Breast epithelium (tissue), 4 donors: ENCODE measurements at regions not wholly inside any gene's neighbourhood (a gene's known extent, or its start where the extent isn't known, plus 50 kb on each side); places are given as distances from the start of the nearest gene placed in this dataset.

Source experiments
- DNase-seq, 2 donors: peaks; one replicate each; pipeline ENCODE4 v3.0.0-alpha.2; 2019; ENCODE audit warnings: low spot score in 2 of 2
- H3K27ac ChIP-seq, 2 donors: fragments of 200-600 bp; sonication (generic) in 1 of 2; one replicate each; pipeline ENCODE4 v1.5.1; 2016 to 2019; ENCODE audit warnings: mild to moderate bottlenecking in 1 of 2
- H3K27me3 ChIP-seq, 2 donors: fragments of 200-600 bp; sonication (generic) in 1 of 2; one replicate each; pipeline versions ENCODE4 v1.5.1 to v1.6.0; 2017 to 2019; ENCODE audit warnings: control low read depth in 1 of 2, mild to moderate bottlenecking in 1 of 2
- H3K36me3 ChIP-seq: fragments of 200-600 bp; one replicate; pipeline ENCODE4 v1.5.1; 2019
- H3K4me1 ChIP-seq, 2 donors: fragments of 200-600 bp; sonication (generic); one replicate each; pipeline ENCODE4 v1.5.1; 2016 to 2019; ENCODE audit warnings: control low read depth in 1 of 2
- H3K4me3 ChIP-seq, 3 donors: fragments of 200-600 bp; sonication (generic); 1 replicate in 2 of 3; 2 replicates in 1 of 3; pipeline ENCODE4 v1.5.1; 2016 to 2019; ENCODE audit warnings: mild to moderate bottlenecking in 3 of 3, moderate library complexity in 2 of 3
- H3K9me3 ChIP-seq, 2 donors: fragments of 200-600 bp; sonication (generic) in 1 of 2; one replicate each; pipeline ENCODE4 v1.5.1; 2016 to 2019; ENCODE audit warnings: control low read depth in 1 of 2
- CTCF ChIP-seq, 3 donors: fragments of 450-650 bp; IDR thresholded peaks; one replicate each; pipeline ENCODE4 v1.5.1; 2016 to 2017; ENCODE audit warnings: antibody characterized with exemption in 3 of 3, mild to moderate bottlenecking in 3 of 3, moderate library complexity in 3 of 3
- POLR2A ChIP-seq: fragments of 450-650 bp; IDR thresholded peaks from one replicate; pipeline ENCODE4 v1.6.1; 2016; ENCODE audit warnings: antibody characterized with exemption, mild to moderate bottlenecking, moderate library complexity
- POLR2AphosphoS5 ChIP-seq, 3 donors: sonication (generic); formaldehyde crosslinking; IDR thresholded peaks; one replicate each; pipeline ENCODE4 v1.6.1; 2017; ENCODE audit warnings: antibody characterized with exemption in 3 of 3
- intact Hi-C: fragments of 100-400 bp; cut with DNase I; formaldehyde crosslinking; loops from one replicate; pipeline ENCODE4 v1.15.1; 2023; ENCODE audit warnings: low total_unique reads

DNA sequence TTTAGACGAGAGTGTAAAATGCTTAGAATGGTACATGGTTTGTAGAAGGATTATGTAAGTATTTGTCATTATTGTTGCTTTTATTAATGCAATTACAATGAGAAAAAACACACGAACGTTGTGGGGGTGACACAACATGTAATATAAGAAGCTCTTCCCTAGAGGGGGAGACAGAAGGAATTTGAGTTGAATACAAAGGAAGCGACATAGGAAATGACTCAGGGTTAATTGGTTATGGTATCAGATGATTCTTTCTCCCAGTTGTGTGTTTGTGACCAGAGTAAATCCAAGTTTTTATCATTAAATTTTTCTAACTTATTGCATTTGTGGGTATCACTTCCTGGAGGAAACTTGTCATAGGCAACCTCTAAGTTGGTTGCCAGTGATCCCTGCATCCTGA lies 625.6 kb upstream of the CDH2 start:
- no peaks in the 10 kb centered on the region for H3K9me3 ChIP-seq
- no peak for TF ChIP-seq POLR2AphosphoS5 (IDR thresholded peaks at IDR 0.05)
- no peak overlapping the region for H3K27ac ChIP-seq
- H3K4me3 ChIP-seq: no peak overlapping the region
- no peaks in the 10 kb centered on the region for H3K4me1 ChIP-seq
- intact Hi-C loops: no loop called here
- H3K36me3 ChIP-seq: no peaks in the 10 kb centered on the region
- H3K27me3 ChIP-seq: no peaks in the 10 kb centered on the region
- no peak for DNase-seq

- intact Hi-C loops: no loop called here
- TF ChIP-seq CTCF (IDR thresholded peaks at IDR 0.05): no peak
- TF ChIP-seq POLR2A: no peak
- TF ChIP-seq POLR2AphosphoS5 (IDR thresholded peaks at IDR 0.05): no peak
- H3K9me3 ChIP-seq: no peaks in the 10 kb centered on the region
Measured at GRCh38 chr18:28801876-28802275, 624.9 kb upstream of the CDH2 start.

GRCh38 chr18:28794459-28795245 lies 617.7 kb upstream of the CDH2 start:
- Histone ChIP-seq H3K4me1 (no peaks in the 10 kb centered on the region), H3K9me3 (no peaks in the 10 kb centered on the region), H3K27me3 (no peaks in the 10 kb centered on the region), H3K27ac (no peak overlapping the region), H3K36me3 (no peaks in the 10 kb centered on the region), H3K4me3 (no peak overlapping the region)
- no peak for DNase-seq
- intact Hi-C loops: no loop called here
- TF ChIP-seq CTCF (IDR thresholded peaks at IDR 0.05): no peak

More at GRCh38 chr18:28801876-28802275, 624.9 kb upstream of the CDH2 start:
- no peak for DNase-seq
- Histone ChIP-seq H3K4me1 (no peaks in the 10 kb centered on the region), H3K4me3 (no peak overlapping the region), H3K36me3 (no peaks in the 10 kb centered on the region), H3K27me3 (no peaks in the 10 kb centered on the region), H3K27ac (no peak overlapping the region)

GRCh38 chr18:28793901-28794300 lies 617.0 kb upstream of the CDH2 start:
- intact Hi-C loops: no loop called here
- Histone ChIP-seq H3K4me3 (no peak overlapping the region), H3K4me1 (no peaks in the 10 kb centered on the region), H3K27ac (no peak overlapping the region), H3K27me3 (no peaks in the 10 kb centered on the region), H3K36me3 (no peaks in the 10 kb centered on the region), H3K9me3 (no peaks in the 10 kb centered on the region)
- no peak for TF ChIP-seq POLR2A
- no peak for TF ChIP-seq CTCF (IDR thresholded peaks at IDR 0.05)
- no peak for TF ChIP-seq POLR2AphosphoS5 (IDR thresholded peaks at IDR 0.05)
- DNase-seq: no peak

DNA sequence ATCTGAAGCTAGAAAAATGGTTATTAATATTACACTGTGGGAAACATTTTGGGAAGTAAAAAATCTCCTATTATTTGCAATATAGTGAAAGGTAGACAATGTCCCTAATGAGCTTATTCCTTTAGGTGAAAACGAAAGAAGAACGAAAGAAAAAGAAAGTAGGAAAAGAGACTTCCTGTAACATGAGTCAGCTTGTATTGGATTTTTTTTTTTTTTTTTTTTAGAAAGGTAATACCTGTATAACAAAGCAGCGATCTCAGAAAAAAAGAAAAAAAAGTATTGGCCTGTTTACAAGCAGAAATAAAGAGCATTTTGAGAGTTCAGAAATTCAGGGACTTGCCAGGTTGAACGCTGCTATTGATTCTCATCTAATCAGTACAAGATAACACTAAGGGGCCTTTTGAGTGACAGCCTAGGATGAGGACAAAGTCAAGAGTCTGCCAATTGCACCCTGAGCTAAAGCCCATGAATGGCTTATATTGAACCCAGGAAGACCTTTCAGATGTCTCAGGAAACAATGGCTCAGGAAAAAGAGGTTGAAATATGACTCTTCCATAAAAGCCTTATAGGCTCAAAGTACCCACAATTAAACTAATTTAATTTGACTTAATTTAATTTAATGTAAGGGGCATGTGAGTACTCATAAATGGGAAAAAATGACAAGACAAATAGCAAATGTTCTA lies 615.6 kb upstream of the CDH2 start:
- Histone ChIP-seq H3K36me3 (no peaks in the 10 kb centered on the region), H3K27ac (no peak overlapping the region), H3K27me3 (no peaks in the 10 kb centered on the region), H3K4me3 (no peak overlapping the region), H3K9me3 (no peaks in the 10 kb centered on the region), H3K4me1 (no peaks in the 10 kb centered on the region)
- TF ChIP-seq POLR2AphosphoS5 (IDR thresholded peaks at IDR 0.05) (no peak), CTCF (IDR thresholded peaks at IDR 0.05) (no peak), POLR2A (no peak)
- intact Hi-C loops: no loop called here
- DNase-seq: no peak
